ENCODE measurements at regions not wholly inside any gene's neighbourhood (a gene's known extent, or its start where the extent isn't known, plus 50 kb on each side); places are given as distances from the start of the nearest gene placed in this dataset.

DNA sequence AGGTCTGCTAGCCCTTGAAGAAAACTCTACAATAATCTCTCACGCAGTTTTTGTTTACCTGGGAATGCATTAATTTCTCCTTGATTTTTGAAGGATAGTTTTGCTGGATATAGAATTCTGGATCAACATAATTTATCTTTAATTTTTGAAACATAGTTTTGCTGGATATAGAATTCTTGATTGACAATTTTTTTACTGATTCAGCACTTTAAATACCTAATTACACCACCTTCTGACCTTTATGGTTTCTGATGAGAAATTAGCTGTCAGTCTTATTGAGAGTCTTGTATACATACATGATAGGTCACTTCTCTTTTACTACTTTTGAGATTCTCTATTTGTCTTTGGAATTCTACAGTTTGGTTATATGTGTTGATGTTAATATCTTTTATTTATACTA is 741.6 kb downstream of the FGF9 start:
- TF ChIP-seq, protein P1, sequence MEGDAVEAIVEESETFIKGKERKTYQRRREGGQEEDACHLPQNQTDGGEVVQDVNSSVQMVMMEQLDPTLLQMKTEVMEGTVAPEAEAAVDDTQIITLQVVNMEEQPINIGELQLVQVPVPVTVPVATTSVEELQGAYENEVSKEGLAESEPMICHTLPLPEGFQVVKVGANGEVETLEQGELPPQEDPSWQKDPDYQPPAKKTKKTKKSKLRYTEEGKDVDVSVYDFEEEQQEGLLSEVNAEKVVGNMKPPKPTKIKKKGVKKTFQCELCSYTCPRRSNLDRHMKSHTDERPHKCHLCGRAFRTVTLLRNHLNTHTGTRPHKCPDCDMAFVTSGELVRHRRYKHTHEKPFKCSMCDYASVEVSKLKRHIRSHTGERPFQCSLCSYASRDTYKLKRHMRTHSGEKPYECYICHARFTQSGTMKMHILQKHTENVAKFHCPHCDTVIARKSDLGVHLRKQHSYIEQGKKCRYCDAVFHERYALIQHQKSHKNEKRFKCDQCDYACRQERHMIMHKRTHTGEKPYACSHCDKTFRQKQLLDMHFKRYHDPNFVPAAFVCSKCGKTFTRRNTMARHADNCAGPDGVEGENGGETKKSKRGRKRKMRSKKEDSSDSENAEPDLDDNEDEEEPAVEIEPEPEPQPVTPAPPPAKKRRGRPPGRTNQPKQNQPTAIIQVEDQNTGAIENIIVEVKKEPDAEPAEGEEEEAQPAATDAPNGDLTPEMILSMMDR (IDR thresholded peaks at IDR 0.05; ENCODE audit: low read length): no peak
- TF ChIP-seq EZH2 (IDR thresholded peaks at IDR 0.05; ENCODE audit: borderline replicate concordance, low read length): no peak
